Renal cortical epithelial cell (primary cell): ENCODE measurements at regions not wholly inside any gene's neighbourhood (a gene's known extent, or its start where the extent isn't known, plus 50 kb on each side); places are given as distances from the start of the nearest gene placed in this dataset.
"Not testable (repeated sequence)": the region's sequence is repeated elsewhere in the genome, so short reads cannot be mapped to it uniquely, and the experiment has no call there.

Source experiments
- DNase-seq: peaks from one replicate; pipeline ENCODE4 v3.0.0-alpha.2; 2011; ENCODE audit warnings: low read depth

- DNase-seq: no peak
These were observed 68.1 kb upstream of the GRXCR1 start for GRCh38 chr4:42824278-42824977.

- no peak for DNase-seq
These were observed 71.3 kb upstream of the GRXCR1 start for GRCh38 chr4:42821230-42821629.

DNA sequence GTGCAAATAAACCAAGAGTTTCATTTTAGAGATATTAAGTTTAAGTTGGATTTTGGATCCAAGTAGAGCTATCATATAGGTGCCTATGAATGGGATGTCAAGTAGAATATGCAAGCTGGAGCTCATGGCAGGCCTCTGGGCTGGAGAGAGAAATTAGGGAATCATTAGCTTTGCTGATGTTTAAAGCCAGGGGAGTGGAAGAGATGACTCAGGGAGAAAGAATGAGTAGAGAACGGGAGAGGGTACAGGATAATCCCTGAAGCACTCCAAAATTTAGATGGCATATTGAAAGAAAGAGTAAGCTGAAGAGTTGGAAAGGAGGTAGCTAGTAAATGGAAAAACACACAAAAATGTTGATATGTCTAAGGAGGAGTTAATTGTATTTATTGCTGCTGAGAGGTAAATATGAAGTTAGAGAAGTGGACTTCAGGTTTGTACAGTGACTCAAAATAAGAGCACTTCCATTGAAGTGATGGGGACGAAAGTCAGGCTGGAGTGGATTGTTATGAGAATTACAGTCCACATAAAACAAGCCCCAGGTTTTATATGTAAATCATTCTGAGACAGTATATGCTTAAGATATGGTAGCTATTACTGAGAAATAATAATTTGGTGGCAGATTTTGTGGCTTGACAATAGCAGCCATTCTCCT lies 72.5 kb upstream of the GRXCR1 start:
- DNase-seq: peak; percentile 16

- no peak for DNase-seq
These were observed 74.6 kb upstream of the GRXCR1 start for GRCh38 chr4:42817913-42818312.

- DNase-seq: no peak
These were observed 75.6 kb upstream of the GRXCR1 start for GRCh38 chr4:42816880-42817400.

GRCh38 chr4:42816189-42816879 lies 76.2 kb upstream of the GRXCR1 start:
- DNase-seq: no peak

DNA sequence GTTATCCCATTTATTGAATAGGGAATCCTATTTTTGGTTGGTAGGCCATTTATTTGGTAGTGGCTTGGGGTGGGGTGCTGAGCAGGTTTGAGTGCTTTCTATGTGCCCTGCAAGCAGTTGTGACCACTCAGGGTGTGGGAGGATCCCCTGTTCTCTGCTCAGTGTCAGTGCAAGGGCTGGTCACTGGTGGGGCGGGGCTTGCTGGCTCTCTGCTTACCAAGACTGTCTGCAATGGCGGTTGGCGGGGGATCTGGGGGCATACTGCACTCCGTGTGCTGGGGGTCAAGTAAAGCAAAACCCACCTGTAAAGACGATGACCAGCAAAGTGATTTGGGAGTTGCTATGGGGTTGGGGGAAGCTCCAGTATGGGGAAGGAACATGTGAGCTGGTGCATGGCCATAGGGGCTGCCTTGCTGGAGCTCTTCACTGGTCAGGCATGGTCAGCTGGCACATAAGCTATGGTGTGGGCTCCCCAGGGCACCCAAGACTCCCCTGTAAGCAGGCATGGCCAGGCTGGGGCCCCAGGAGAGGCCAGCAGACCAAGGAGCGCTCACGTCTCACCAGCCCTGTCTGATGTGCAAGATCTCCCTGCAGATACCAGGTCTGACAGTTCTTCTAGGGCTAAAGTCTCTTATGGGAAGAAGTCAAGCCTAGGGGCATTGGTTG lies 83.0 kb upstream of the GRXCR1 start:
- DNase-seq: no peak

DNA sequence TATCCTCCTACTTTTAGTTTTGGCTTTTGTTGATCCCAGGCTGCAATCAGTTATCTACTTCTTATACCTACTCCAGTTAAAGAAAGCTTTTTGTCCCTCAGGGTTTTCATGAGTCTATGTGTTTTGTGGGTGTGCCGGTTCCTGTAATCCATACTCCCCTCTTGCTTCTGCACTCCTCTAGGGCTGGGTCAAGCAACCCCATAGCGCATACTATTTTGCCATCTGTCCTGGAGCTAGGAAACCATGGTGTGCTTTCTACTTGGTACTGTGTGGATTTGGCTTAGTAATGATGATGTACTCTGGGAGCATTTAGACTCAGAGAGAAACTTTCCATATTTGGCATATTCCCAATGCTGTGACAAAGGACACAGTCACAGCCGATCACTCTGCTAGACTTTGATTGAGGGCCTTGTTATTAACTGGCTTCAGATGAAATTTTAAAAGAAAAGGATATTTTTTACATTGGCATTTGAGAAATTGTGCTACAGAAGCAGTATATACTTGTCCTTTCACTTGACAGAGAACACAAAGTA lies 86.1 kb upstream of the GRXCR1 start:
- no peak for DNase-seq

DNA sequence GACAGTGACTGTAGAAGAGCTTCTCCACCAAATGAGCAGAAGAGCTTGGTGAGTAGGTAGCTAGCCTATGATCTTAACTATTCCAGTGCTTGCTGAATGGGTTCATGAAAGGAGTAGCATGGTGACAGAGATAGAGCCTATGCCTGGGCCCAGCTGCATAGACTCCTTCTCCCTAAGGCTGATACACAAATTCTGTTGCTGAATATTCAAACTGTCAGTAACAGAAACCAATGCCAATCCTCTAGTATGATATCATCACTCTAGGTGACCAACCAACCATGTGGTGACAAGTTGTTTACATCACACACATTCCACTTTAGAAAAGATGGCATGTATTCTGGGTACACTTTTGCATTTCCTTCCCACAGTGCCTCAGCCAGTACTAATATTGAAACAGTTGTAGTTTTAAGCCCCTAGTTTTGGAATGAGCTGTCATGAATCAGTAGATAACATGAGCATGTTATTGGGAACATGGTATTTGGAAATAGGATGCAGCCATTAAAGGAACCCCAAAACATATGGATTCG lies 103.4 kb upstream of the GRXCR1 start:
- DNase-seq: no peak

- no peak for DNase-seq
These were observed 105.4 kb upstream of the GRXCR1 start for GRCh38 chr4:42787079-42787463.

GRCh38 chr4:42786350-42787078 lies 106.0 kb upstream of the GRXCR1 start:
- DNase-seq: no peak

- DNase-seq: no peak
These were observed 106.7 kb upstream of the GRXCR1 start for GRCh38 chr4:42785817-42786216.

GRCh38 chr4:42781315-42781714 lies 111.2 kb upstream of the GRXCR1 start:
- DNase-seq: peak; percentile 1

GRCh38 chr4:42778349-42778748 lies 114.2 kb upstream of the GRXCR1 start:
- DNase-seq: no peak

DNA sequence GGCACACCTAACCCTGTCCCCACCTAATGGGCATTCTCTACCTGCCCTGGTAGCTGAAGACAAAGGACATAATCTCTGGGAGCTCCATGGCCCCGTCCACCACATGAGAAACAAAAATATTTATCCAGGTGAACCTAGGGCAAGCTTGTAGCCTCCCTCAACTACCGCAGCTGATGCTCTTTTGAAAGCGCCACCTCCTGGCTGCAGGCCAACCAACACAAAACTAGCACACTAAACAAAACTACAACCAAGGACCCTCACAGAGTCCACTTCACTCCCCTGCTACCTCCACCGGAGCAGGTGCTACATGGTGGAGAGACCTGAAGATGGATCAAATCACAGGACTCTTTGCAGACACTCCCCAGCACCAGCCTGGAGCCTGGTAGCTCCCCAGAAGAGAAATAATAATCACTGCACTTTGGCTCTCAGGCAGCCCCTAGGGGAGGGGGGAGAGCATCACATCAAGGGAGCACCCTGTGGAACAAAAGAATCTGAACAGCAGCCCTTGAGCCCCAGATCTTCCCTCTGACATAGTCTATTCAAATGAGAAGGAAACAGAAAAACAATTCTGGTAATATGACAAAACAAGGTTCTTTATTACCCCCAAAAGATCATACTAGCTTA lies 111.3 kb upstream of the ATP8A1 start:
- DNase-seq: no peak

- DNase-seq: no peak
These were observed 110.8 kb upstream of the ATP8A1 start for GRCh38 chr4:42767669-42768068.

- no peak for DNase-seq
These were observed 104.9 kb upstream of the ATP8A1 start for GRCh38 chr4:42761804-42762203.

GRCh38 chr4:42754965-42755364 lies 98.1 kb upstream of the ATP8A1 start:
- DNase-seq: not testable (repeated sequence)

- no peak for DNase-seq
These were observed 94.7 kb upstream of the ATP8A1 start for GRCh38 chr4:42751587-42751986.

- DNase-seq: no peak
These were observed 94.0 kb upstream of the ATP8A1 start for GRCh38 chr4:42750856-42751255.

GRCh38 chr4:42750091-42750490 lies 93.2 kb upstream of the ATP8A1 start:
- peak; percentile 24 for DNase-seq
